T-helper 2 cell treated with Interferon-gamma antibody and Interleukin-4, amounts not matched to agents 5 μg/mL and 100 μg/mL, for 36 hours (primary cell): ENCODE measurements at regions not wholly inside any gene's neighbourhood (a gene's known extent, or its start where the extent isn't known, plus 50 kb on each side); places are given as distances from the start of the nearest gene placed in this dataset.

Experiments
- DNase-seq: peaks from one replicate; pipeline ENCODE4 v3.0.0; 2021; ENCODE audit warnings: low spot score
- H3K27ac Mint-ChIP-seq: one replicate; pipeline ENCODE4 v1.8.0; 2021; ENCODE audit warnings: mild to moderate bottlenecking, mixed read lengths
- H3K27me3 Mint-ChIP-seq: one replicate; pipeline ENCODE4 v1.8.0; 2021; ENCODE audit warnings: low read depth, mixed read lengths
- H3K36me3 Mint-ChIP-seq: one replicate; pipeline ENCODE4 v1.8.0; 2021; ENCODE audit warnings: low read depth, mixed read lengths
- H3K4me1 Mint-ChIP-seq: one replicate; pipeline ENCODE4 v1.8.0; 2021; ENCODE audit warnings: low read depth, mixed read lengths
- H3K4me3 Mint-ChIP-seq: one replicate; pipeline ENCODE4 v1.8.0; 2022; ENCODE audit warnings: mild to moderate bottlenecking, moderate library complexity, mixed read lengths
- H3K9me3 Mint-ChIP-seq: one replicate; pipeline ENCODE4 v1.8.0; 2021; ENCODE audit warnings: mixed read lengths

- Mint-ChIP-seq H3K27me3 (peaks cover 7% of the 10 kb centered on the region), H3K9me3 (no peaks in the 10 kb centered on the region), H3K4me1 (peaks cover 5% of the 10 kb centered on the region), H3K36me3 (no peaks in the 10 kb centered on the region), H3K4me3 (no peak overlapping the region), H3K27ac (no peak overlapping the region)
- DNase-seq = no peak
These were observed 212.1 kb upstream of the SVIL start for GRCh38 chr10:29846881-29847280.

DNA sequence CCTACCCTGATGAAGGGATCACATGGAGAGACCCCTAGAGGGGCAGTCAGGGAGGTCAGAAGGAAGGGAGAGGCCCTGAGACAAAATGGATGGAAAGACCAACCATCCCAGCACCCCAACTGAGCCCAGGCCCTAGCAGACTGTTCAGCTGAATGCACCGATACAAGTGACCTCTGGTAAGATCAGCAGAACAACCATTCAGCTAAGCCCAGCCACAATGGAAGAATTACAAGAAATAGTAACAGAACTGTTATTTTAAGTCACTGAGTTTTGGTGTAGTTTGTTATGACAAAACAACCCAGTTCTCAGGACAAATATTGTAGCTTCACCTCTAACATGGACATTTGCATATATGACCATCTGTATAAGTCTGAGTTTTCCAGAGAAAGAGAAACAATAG is 210.4 kb upstream of the SVIL start:
- Mint-ChIP-seq H3K36me3 (no peaks in the 10 kb centered on the region), H3K4me1 (peaks cover 5% of the 10 kb centered on the region), H3K27ac (no peak overlapping the region), H3K9me3 (no peaks in the 10 kb centered on the region), H3K27me3 (peaks cover 7% of the 10 kb centered on the region), H3K4me3 (no peak overlapping the region)
- DNase-seq = no peak

GRCh38 chr10:29843143-29843542 is 208.4 kb upstream of the SVIL start:
- no peaks in the 10 kb centered on the region for H3K4me1 Mint-ChIP-seq
- H3K27me3 Mint-ChIP-seq = peaks cover 9% of the 10 kb centered on the region
- H3K9me3 Mint-ChIP-seq = no peaks in the 10 kb centered on the region
- no peak for DNase-seq
- no peak overlapping the region for H3K4me3 Mint-ChIP-seq
- H3K27ac Mint-ChIP-seq = no peak overlapping the region
- no peaks in the 10 kb centered on the region for H3K36me3 Mint-ChIP-seq

- no peaks in the 10 kb centered on the region for H3K4me1 Mint-ChIP-seq
- no peaks in the 10 kb centered on the region for H3K9me3 Mint-ChIP-seq
- H3K27ac Mint-ChIP-seq = no peak overlapping the region
- H3K27me3 Mint-ChIP-seq = peaks cover 10% of the 10 kb centered on the region
- H3K4me3 Mint-ChIP-seq = no peak overlapping the region
- no peaks in the 10 kb centered on the region for H3K36me3 Mint-ChIP-seq
- no peak for DNase-seq
These were observed 207.2 kb upstream of the SVIL start for GRCh38 chr10:29841724-29842649.

GRCh38 chr10:29840516-29841276 is 205.9 kb upstream of the SVIL start:
- Mint-ChIP-seq H3K36me3 (no peaks in the 10 kb centered on the region), H3K4me3 (no peak overlapping the region), H3K27ac (no peak overlapping the region), H3K4me1 (no peaks in the 10 kb centered on the region), H3K9me3 (no peaks in the 10 kb centered on the region), H3K27me3 (peaks cover 11% of the 10 kb centered on the region)
- DNase-seq = no peak

DNA sequence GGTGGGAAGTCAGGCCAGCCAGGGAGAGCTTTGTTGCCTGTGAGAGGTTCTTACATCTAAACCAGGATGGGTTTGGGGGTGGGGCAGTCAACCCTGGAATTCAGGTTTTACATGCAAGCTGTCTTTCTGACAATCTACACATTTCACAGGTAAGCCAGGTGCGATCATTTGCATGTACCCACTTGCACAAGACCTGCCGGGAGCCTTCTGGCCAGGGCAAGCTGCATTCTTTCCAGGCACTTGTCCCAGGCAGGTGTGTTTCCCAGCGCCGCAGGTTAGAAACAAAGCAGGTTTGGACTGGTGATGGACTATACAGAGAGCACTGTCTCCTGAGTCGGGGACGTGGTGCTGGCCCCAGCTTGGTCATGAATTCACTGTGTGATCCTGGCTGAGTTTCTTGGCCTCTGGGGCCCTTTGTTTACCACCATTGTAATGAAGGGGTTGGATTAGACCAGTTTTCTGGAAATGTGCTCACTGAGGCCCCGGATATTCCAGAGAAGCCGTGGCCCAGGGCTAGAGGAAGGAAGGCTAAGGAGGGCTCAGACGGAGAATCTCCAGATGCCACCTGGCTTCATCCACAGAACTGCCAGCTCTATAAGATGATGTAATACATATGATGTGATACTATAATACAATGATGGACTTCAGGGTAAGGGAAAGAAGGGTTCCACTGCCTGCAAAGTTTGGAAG is 205.2 kb upstream of the SVIL start:
- no peaks in the 10 kb centered on the region for H3K36me3 Mint-ChIP-seq
- H3K9me3 Mint-ChIP-seq = no peaks in the 10 kb centered on the region
- H3K27me3 Mint-ChIP-seq = peaks cover 8% of the 10 kb centered on the region
- H3K4me1 Mint-ChIP-seq = no peaks in the 10 kb centered on the region
- no peak for DNase-seq
- no peak overlapping the region for H3K27ac Mint-ChIP-seq
- no peak overlapping the region for H3K4me3 Mint-ChIP-seq

- Mint-ChIP-seq H3K27ac (no peak overlapping the region), H3K4me1 (no peaks in the 10 kb centered on the region), H3K36me3 (no peaks in the 10 kb centered on the region), H3K27me3 (peaks cover 8% of the 10 kb centered on the region), H3K4me3 (no peak overlapping the region), H3K9me3 (no peaks in the 10 kb centered on the region)
- no peak for DNase-seq
These were observed 203.8 kb upstream of the SVIL start for GRCh38 chr10:29838539-29838938.

GRCh38 chr10:29837586-29837985 is 202.8 kb upstream of the SVIL start:
- H3K4me3 Mint-ChIP-seq = no peak overlapping the region
- no peaks in the 10 kb centered on the region for H3K9me3 Mint-ChIP-seq
- no peak for DNase-seq
- H3K27ac Mint-ChIP-seq = no peak overlapping the region
- no peaks in the 10 kb centered on the region for H3K4me1 Mint-ChIP-seq
- no peaks in the 10 kb centered on the region for H3K36me3 Mint-ChIP-seq
- H3K27me3 Mint-ChIP-seq = peaks cover 8% of the 10 kb centered on the region

DNA sequence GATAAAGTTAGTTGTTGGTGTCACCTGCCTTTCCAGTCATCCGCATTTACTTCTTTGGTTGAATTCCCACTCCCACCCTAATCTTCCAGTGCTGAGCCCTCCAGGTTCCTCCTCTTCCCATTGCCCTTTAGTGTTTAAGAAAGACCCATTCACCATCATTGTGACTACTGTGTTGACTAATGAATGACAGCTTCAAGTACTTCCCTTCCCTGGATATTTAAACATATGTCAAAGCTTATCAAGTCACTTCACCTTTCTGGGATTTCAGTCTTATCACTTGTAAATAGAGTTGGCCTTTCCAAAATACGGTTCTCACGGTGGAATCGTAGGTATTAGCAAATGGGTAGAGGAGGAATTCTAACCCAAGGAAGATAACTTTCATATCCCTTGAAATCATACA is 201.6 kb upstream of the SVIL start:
- H3K9me3 Mint-ChIP-seq = peaks cover 4% of the 10 kb centered on the region
- no peaks in the 10 kb centered on the region for H3K36me3 Mint-ChIP-seq
- peaks cover 8% of the 10 kb centered on the region for H3K27me3 Mint-ChIP-seq
- no peak for DNase-seq
- H3K4me3 Mint-ChIP-seq = no peak overlapping the region
- no peaks in the 10 kb centered on the region for H3K4me1 Mint-ChIP-seq
- no peak overlapping the region for H3K27ac Mint-ChIP-seq

DNA sequence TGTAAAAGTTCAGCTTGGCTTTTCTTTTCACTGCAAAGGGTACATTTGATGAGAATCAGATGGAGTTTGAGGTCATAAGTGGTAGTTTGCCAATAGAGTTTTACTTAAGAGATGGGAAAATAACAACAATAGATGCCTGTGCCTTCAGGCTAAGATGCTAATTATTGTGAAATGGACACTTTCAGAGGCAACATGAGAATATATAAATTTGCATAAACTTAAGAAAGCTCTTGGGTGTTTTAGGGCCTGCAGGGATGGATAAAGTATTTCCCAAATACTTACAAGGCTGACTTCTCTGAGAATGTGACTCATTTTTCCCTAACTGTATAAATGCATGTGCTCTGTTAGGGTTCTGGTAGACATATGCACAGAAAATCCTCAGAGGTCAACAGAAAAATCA is 200.3 kb upstream of the SVIL start:
- DNase-seq = no peak
- H3K4me1 Mint-ChIP-seq = no peaks in the 10 kb centered on the region
- H3K27ac Mint-ChIP-seq = no peak overlapping the region

DNA sequence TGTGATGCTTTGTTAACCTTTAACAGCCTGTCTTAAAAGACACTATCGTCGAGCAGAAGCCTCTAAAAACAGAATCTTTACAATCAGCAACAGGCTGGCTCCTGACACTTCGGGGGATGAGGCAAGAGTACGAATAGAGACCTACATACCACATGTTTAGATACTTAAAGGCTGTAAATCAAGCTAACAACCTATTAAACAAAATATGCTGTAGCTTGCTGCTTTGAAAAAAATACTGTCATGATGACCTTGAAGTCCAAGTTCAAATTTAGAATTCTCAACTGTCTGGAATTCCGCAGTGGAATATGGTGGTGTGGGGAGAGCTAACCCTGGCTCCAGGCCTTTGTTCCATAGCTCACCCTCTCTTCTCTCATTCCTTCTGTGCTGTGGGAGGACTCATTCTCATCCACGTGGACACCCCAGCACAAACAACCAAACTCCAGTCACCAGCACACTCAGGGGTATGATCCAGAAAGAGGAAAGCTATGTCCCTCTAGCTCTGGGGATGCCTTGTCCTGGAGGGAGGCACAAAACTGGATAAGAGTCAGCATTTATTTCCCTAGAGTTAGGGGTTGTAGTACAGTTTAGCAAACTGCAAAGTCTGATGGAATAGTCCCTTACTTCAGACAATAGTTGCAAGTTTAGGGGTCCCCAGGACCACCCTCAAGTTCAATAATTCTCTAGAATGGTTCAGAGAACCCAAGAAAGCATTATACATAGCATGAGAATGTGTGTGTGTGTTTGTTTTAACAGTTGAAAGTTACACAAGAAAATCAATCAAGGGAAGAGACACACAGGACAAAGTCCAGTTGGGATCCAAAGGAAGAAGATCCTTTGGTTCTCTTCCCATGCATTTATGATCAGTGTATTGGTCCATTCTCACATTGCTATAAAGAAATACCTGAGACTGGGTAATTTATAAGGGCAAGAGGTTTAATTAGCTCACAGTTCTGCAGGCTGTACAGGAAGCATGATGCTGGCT is 196.1 kb upstream of the SVIL start:
- DNase-seq = no peak
- H3K4me3 Mint-ChIP-seq = no peak overlapping the region
- H3K27me3 Mint-ChIP-seq = peaks cover 8% of the 10 kb centered on the region
- H3K36me3 Mint-ChIP-seq = no peaks in the 10 kb centered on the region
- H3K27ac Mint-ChIP-seq = no peak overlapping the region
- peaks cover 12% of the 10 kb centered on the region for H3K9me3 Mint-ChIP-seq
- peaks cover 2% of the 10 kb centered on the region for H3K4me1 Mint-ChIP-seq

More for the DNA sequence above, 200.3 kb upstream of the SVIL start:
- no peak overlapping the region for H3K4me3 Mint-ChIP-seq
- peaks cover 8% of the 10 kb centered on the region for H3K27me3 Mint-ChIP-seq
- no peaks in the 10 kb centered on the region for H3K36me3 Mint-ChIP-seq
- H3K9me3 Mint-ChIP-seq = peaks cover 4% of the 10 kb centered on the region

DNA sequence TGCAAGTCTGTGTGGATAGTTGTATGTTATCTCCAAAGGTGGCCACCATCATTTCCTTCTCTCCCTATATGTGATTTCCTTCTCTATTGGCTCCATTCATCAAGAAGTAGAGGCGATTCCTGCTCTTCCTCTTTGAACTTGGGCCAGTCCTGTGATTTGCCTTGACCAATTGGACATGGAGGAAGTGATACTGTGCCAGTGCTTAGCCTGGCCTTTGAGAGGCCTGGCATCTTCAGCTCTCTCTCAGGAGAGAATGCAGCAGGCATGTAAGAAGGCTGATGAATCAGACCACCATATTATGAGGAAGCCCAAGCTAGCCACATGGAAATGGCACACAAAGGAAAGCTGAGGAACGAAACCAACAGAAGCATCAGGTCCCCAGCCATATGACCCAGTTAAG is 195.0 kb upstream of the SVIL start:
- Mint-ChIP-seq H3K4me1 (peaks cover 2% of the 10 kb centered on the region), H3K27me3 (peaks cover 5% of the 10 kb centered on the region), H3K36me3 (no peaks in the 10 kb centered on the region), H3K27ac (no peak overlapping the region), H3K4me3 (no peak overlapping the region), H3K9me3 (peaks cover 12% of the 10 kb centered on the region)
- DNase-seq = no peak

DNA sequence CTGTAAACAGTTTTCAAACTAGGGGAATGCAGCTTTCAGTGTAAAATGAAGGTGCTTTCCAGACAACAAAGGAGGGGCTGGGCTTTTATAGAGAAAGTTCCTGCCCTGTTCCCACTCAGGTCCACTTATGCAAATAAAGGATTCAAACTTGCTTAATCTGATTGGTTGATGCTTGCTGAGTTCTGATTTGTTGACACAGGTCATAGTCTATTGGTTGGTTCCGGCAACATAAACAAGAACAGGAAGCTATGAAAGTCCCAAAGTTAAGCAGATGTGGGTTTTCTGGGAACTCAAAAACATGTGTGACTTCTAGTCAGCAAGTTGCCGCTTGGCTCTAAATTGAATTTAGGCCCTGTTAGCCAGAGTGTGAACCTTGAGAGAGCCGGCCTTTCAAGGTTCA is 194.2 kb upstream of the SVIL start:
- no peaks in the 10 kb centered on the region for H3K36me3 Mint-ChIP-seq
- no peak for DNase-seq
- H3K27ac Mint-ChIP-seq = no peak overlapping the region

More for the DNA sequence above, 194.2 kb upstream of the SVIL start:
- no peak overlapping the region for H3K4me3 Mint-ChIP-seq
- peaks cover 5% of the 10 kb centered on the region for H3K27me3 Mint-ChIP-seq
- peaks cover 12% of the 10 kb centered on the region for H3K9me3 Mint-ChIP-seq
- H3K4me1 Mint-ChIP-seq = peaks cover 2% of the 10 kb centered on the region
